GF-D8 (cell line): ENCODE measurements at regions not wholly inside any gene's neighbourhood (a gene's known extent, or its start where the extent isn't known, plus 50 kb on each side); places are given as distances from the start of the nearest gene placed in this dataset.
A peak's percentile ranks its signal among the peaks of the same experiment; 100 is the strongest.

Experiments used
- DNase-seq: peaks from one replicate; lab custom pipeline; 2025; lab: John Stamatoyannopoulos, UW

GRCh38 chr3:194536871-194537637, 50.3 kb upstream of the ATP13A3 start:
- DNase-seq: peak; percentile 29
